NT2/D1 (cell line): ENCODE measurements at regions not wholly inside any gene's neighbourhood (a gene's known extent, or its start where the extent isn't known, plus 50 kb on each side); places are given as distances from the start of the nearest gene placed in this dataset.

ENCODE experiments used
- YY1 ChIP-seq: IDR thresholded peaks from 2 replicates; pipeline ENCODE4 v1.6.1; 2011; ENCODE audit not compliant: insufficient read length, insufficient read depth
- ZNF274 ChIP-seq: IDR thresholded peaks from 2 replicates; pipeline ENCODE4 v1.6.1; 2011; ENCODE audit warnings: mild to moderate bottlenecking, low read depth, low read length

DNA sequence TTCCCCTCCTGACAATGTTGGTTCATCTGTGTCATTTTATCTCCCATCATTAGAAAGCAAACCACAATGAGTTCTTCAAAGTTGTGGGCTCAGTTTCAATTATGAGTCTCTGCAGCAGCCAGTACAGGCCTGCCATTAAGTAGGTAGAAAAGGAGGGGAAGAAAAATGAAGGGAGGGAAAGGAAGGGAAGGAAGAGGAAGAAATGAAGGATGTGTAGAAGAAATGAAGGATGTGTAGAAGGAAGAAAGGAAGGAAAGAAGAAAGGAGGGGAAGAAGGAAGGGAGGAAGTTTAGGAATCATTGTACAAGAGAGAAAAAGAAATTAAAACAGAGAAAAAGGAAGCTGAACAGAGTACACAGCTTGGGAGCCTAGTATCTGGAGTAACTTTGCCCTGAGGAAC lies 498.3 kb upstream of the DAB1 start:
- TF ChIP-seq ZNF274 (no peak), YY1 (no peak)
